OCI-LY7 (cell line): ENCODE measurements at regions not wholly inside any gene's neighbourhood (a gene's known extent, or its start where the extent isn't known, plus 50 kb on each side); places are given as distances from the start of the nearest gene placed in this dataset.

ENCODE experiments used
- BruUV-seq: library from RNA; stranded (reverse); fragments of 400-500 nt; replicated peaks from 2 replicates; lab custom pipeline; 2021; lab: Mats Ljungman, UMichigan
- CTCF ChIA-PET: fragments of 300-600 bp; sonication (Branson Sonifier 250); formaldehyde crosslinking; loops from one replicate; lab custom pipeline; 2022; ENCODE audit warnings: antibody characterized with exemption; ENCODE audit not compliant: unreplicated experiment; lab: Charles Lee
- POLR2A ChIA-PET: fragments of 300-600 bp; sonication (Branson Sonifier 250); formaldehyde crosslinking; loops from one replicate; lab custom pipeline; 2022; ENCODE audit warnings: antibody characterized with exemption; lab: Charles Lee
- DNase-seq: peaks from one replicate; pipeline ENCODE4 v3.0.0-alpha.2; 2015; ENCODE audit warnings: low spot score
- H2AFZ ChIP-seq: fragments of 200-600 bp; sonication (generic), shearing (Covaris generic); 2 replicates; pipeline ENCODE4 v1.6.1; 2014; ENCODE audit warnings: mild to moderate bottlenecking, antibody characterized with exemption, low read length, moderate library complexity
- H3K27ac ChIP-seq: fragments of 200-600 bp; sonication (generic); 2 replicates; pipeline ENCODE4 v1.5.1; 2014; ENCODE audit warnings: mixed run types, low read depth, mild to moderate bottlenecking, moderate library complexity, low read length, inconsistent platforms; ENCODE audit not compliant: poor library complexity, severe bottlenecking
- H3K36me3 ChIP-seq: fragments of 200-600 bp; sonication (generic); 2 replicates; pipeline ENCODE4 v1.6.1; 2014; ENCODE audit warnings: mild to moderate bottlenecking, antibody characterized with exemption, low read length, moderate library complexity, mixed read lengths; ENCODE audit not compliant: insufficient read depth
- H3K4me1 ChIP-seq: fragments of 200-600 bp; sonication (generic); 2 replicates; pipeline ENCODE4 v1.5.1; 2014; ENCODE audit warnings: mild to moderate bottlenecking, low read length; ENCODE audit not compliant: insufficient read depth, poor library complexity, severe bottlenecking
- H3K4me2 ChIP-seq: fragments of 200-600 bp; sonication (generic); 2 replicates; pipeline ENCODE4 v1.6.1; 2014; ENCODE audit warnings: mild to moderate bottlenecking, low read length
- H3K4me3 ChIP-seq: fragments of 200-600 bp; sonication (generic); 2 replicates; pipeline ENCODE4 v1.5.1; 2014; ENCODE audit warnings: mild to moderate bottlenecking, low read depth, low read length; ENCODE audit not compliant: poor library complexity, severe bottlenecking
- H3K79me2 ChIP-seq: fragments of 200-600 bp; sonication (generic); 2 replicates; pipeline ENCODE4 v1.6.1; 2016; ENCODE audit warnings: low read depth, mild to moderate bottlenecking, low read length, moderate library complexity, mixed read lengths; ENCODE audit not compliant: insufficient read depth
- H3K9me2 ChIP-seq: fragments of 200-600 bp; sonication (generic); 2 replicates; pipeline ENCODE4 v1.6.1; 2016; ENCODE audit warnings: mild to moderate bottlenecking, low read length, mixed read lengths; ENCODE audit not compliant: insufficient read depth
- H3K9me3 ChIP-seq: fragments of 200-600 bp; sonication (generic); 2 replicates; pipeline ENCODE4 v1.6.1; 2014; ENCODE audit warnings: mild to moderate bottlenecking, mixed run types, low read length, mixed read lengths
- H4K20me1 ChIP-seq: fragments of 200-600 bp; sonication (generic); 2 replicates; pipeline ENCODE4 v1.6.1; 2014; ENCODE audit warnings: mild to moderate bottlenecking, antibody characterized with exemption, low read length, moderate library complexity, mixed read lengths; ENCODE audit not compliant: insufficient read depth
- EZH2phosphoT487 ChIP-seq: fragments of 200-600 bp; sonication (generic); IDR thresholded peaks from 2 replicates; pipeline ENCODE4 v1.6.1; 2018; ENCODE audit warnings: low read depth, borderline replicate concordance, mild to moderate bottlenecking, mixed run types, antibody characterized with exemption, low read length, moderate library complexity, mixed read lengths
- intact Hi-C: fragments of 100-400 bp; cut with micrococcal nuclease; formaldehyde crosslinking; loops from one replicate; pipeline ENCODE4 v1.10.0; 2022; ENCODE audit not compliant: unreplicated experiment
- TF ChIP-seq, protein P1 (sequence below): fragments of 200-600 bp; sonication (generic); conservative IDR thresholded peaks from 2 replicates; pipeline ENCODE4 v1.5.1; 2014; ENCODE audit warnings: mild to moderate bottlenecking, antibody characterized with exemption, low read length, moderate library complexity, mixed read lengths

DNA sequence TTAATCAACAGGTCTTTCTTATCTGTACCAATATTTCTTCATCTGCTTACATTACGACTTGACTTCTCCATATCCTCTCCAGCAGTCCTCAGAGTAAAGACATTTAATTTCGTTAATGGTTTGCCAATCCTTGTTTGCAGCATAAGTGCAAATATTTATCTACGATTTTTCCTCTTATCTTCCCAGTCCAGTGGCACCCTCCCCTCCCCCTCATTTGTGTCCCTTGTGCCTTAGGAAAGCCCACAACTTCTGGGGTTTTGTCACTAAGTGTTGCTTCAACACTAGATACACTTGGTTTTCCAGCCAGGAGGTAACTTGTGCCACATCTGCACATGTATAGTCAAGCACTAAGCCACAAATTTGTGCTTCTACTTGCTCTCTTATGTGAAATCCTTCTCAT, 327.2 kb downstream of the CBLN4 start:
- Histone ChIP-seq H3K4me1 (no peaks in the 10 kb centered on the region), H3K9me2 (no peaks in the 10 kb centered on the region), H3K36me3 (no peaks in the 10 kb centered on the region), H3K9me3 (no peaks in the 10 kb centered on the region), H3K79me2 (no peaks in the 10 kb centered on the region), H2AFZ (no peak overlapping the region), H4K20me1 (no peaks in the 10 kb centered on the region), H3K4me3 (no peak overlapping the region), H3K4me2 (no peak overlapping the region), H3K27ac (no peak overlapping the region)
- BruUV-seq: no TSS peak
- TF ChIP-seq EZH2phosphoT487: no peak
- TF ChIP-seq, protein P1, sequence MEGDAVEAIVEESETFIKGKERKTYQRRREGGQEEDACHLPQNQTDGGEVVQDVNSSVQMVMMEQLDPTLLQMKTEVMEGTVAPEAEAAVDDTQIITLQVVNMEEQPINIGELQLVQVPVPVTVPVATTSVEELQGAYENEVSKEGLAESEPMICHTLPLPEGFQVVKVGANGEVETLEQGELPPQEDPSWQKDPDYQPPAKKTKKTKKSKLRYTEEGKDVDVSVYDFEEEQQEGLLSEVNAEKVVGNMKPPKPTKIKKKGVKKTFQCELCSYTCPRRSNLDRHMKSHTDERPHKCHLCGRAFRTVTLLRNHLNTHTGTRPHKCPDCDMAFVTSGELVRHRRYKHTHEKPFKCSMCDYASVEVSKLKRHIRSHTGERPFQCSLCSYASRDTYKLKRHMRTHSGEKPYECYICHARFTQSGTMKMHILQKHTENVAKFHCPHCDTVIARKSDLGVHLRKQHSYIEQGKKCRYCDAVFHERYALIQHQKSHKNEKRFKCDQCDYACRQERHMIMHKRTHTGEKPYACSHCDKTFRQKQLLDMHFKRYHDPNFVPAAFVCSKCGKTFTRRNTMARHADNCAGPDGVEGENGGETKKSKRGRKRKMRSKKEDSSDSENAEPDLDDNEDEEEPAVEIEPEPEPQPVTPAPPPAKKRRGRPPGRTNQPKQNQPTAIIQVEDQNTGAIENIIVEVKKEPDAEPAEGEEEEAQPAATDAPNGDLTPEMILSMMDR: no peak
- CTCF ChIA-PET: no interaction called here
- DNase-seq: no peak
- intact Hi-C loops: no loop called here
- POLR2A ChIA-PET: no interaction called here

DNA sequence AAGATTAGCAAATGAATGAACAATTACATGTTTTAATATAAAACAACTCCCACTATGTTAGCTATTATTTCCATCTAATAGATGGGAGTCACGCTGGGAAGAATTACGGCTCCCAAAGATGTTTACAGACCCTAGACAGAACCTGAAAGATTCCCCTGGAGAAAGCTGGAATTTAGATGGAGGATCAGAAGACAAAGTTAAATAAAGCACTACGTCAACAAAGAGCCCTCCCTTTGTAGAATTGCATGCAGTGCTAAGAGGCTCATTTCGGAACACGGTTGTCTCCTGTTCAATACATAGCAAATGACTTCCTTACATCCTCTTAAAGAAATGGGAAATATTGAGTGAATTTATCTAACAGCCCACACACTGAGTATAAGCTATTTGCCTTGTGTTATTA, 328.3 kb downstream of the CBLN4 start:
- H3K4me1 ChIP-seq: no peaks in the 10 kb centered on the region
- H3K4me2 ChIP-seq: no peak overlapping the region
- no peak for TF ChIP-seq EZH2phosphoT487
- no peaks in the 10 kb centered on the region for H3K9me3 ChIP-seq
- no peak overlapping the region for H3K4me3 ChIP-seq
- ChIA-PET CTCF (no interaction called here), POLR2A (interaction anchor here (0.6 kb wide), 1 partner anchor 172 kb away, joined by 3 read pairs; no protein-coding TSS in a partner anchor)
- intact Hi-C loops: no loop called here
- no TSS peak for BruUV-seq
- H3K36me3 ChIP-seq: no peaks in the 10 kb centered on the region
- H3K27ac ChIP-seq: no peak overlapping the region
- DNase-seq: no peak
- no peaks in the 10 kb centered on the region for H3K9me2 ChIP-seq
- H2AFZ ChIP-seq: no peak overlapping the region
- H3K79me2 ChIP-seq: no peaks in the 10 kb centered on the region
- H4K20me1 ChIP-seq: no peaks in the 10 kb centered on the region

DNA sequence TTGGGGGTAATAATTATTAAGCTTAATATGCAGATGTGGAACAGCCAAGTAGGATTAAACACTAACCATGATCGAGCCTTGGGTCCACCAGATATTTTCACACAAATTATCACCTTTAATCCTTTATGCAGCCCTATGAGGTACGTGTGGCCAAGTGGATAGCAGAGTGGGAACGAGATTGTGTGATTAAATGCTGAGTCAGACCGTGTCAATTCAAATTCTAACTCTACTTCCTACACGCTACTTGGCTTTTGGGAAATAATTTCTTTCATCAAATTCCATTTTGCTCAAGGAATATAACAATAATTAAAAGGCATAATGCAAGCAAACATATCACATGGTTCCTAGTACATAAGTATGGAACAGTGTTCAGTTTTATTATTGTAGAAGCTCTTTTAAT, 329.2 kb downstream of the CBLN4 start:
- intact Hi-C loops: no loop called here
- Histone ChIP-seq H3K4me2 (no peak overlapping the region), H4K20me1 (no peaks in the 10 kb centered on the region), H3K36me3 (no peaks in the 10 kb centered on the region), H3K9me2 (no peaks in the 10 kb centered on the region), H3K79me2 (no peaks in the 10 kb centered on the region), H3K9me3 (no peaks in the 10 kb centered on the region), H2AFZ (no peak overlapping the region), H3K4me1 (no peaks in the 10 kb centered on the region), H3K27ac (no peak overlapping the region), H3K4me3 (no peak overlapping the region)
- no TSS peak for BruUV-seq
- TF ChIP-seq EZH2phosphoT487: no peak
- CTCF ChIA-PET: no interaction called here
- DNase-seq: no peak
- POLR2A ChIA-PET: interaction anchor here (0.9 kb wide), 1 partner anchor 193 kb away, joined by 4 read pairs; no protein-coding TSS in a partner anchor

DNA sequence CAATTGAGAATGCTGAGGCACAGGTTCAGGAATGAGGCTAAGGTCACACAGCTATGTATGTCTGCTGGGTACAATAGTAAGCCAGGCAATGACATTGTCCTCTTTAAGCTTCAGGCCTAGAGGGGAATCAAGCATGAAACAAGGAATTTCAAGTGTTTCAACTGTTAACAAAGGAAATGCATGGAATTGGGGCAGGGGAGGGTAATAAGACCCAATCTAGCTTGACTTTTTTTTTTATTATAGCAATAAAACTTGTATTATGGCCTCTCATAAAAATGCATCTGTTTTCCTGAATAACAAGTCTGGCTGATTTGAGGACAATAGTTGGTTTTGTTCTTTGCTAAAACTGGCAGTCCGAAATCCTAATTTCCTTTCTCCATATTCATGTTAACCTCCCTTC, 336.7 kb downstream of the CBLN4 start:
- TF ChIP-seq, protein P1: no peak
- no peak for TF ChIP-seq EZH2phosphoT487
- no peak overlapping the region for H2AFZ ChIP-seq
- H3K36me3 ChIP-seq: no peaks in the 10 kb centered on the region
- no peaks in the 10 kb centered on the region for H4K20me1 ChIP-seq
- H3K4me1 ChIP-seq: no peaks in the 10 kb centered on the region
- ChIA-PET CTCF (no interaction called here), POLR2A (interaction anchor here (0.7 kb wide), 1 partner anchor 426 kb away, joined by 3 read pairs; no protein-coding TSS in a partner anchor)
- no peak for DNase-seq
- H3K9me3 ChIP-seq: no peaks in the 10 kb centered on the region
- no peak overlapping the region for H3K27ac ChIP-seq
- no peaks in the 10 kb centered on the region for H3K79me2 ChIP-seq
- H3K4me2 ChIP-seq: no peak overlapping the region
- H3K4me3 ChIP-seq: no peak overlapping the region
- no TSS peak for BruUV-seq
- intact Hi-C loops: no loop called here
- H3K9me2 ChIP-seq: no peaks in the 10 kb centered on the region
